ENCODE measurements at regions not wholly inside any gene's neighbourhood (a gene's known extent, or its start where the extent isn't known, plus 50 kb on each side); places are given as distances from the start of the nearest gene placed in this dataset.

GRCh38 chr7:140229591-140230515 is 53.1 kb upstream of the KDM7A start:
- no peaks in the 10 kb centered on the region for H3K9me2 ChIP-seq (replicated peaks; ENCODE audit: low read depth, low read length)
- peaks cover 18% of the 10 kb centered on the region for H3K4me1 ChIP-seq (ENCODE audit: insufficient read depth, low read length, poor library complexity, severe bottlenecking)
- TF ChIP-seq CTCF (conservative IDR thresholded peaks at IDR 0.05; ENCODE audit: low read length) (no peak), EZH2phosphoT487 (IDR thresholded peaks at IDR 0.05; ENCODE audit: borderline replicate concordance) (no peak)
- no peaks in the 10 kb centered on the region for H3K79me2 ChIP-seq (ENCODE audit: insufficient read depth, low read length)
- no peaks in the 10 kb centered on the region for H3K9me3 ChIP-seq (ENCODE audit: insufficient read depth, low read depth, low read length)
- peaks cover 7% of the 10 kb centered on the region for H3K27me3 ChIP-seq (ENCODE audit: insufficient read depth, low read length, poor library complexity, severe bottlenecking)
- peak overlapping the region; percentile 57 for H3K9ac ChIP-seq (ENCODE audit: low read depth, low read length, poor library complexity, severe bottlenecking)
- no peaks in the 10 kb centered on the region for H3K36me3 ChIP-seq (ENCODE audit: insufficient read depth, low read length)
- peak overlapping the region; percentile 82 for H2AFZ ChIP-seq (ENCODE audit: low read length)
- H3K4me2 ChIP-seq (ENCODE audit: low read depth, low read length, poor library complexity, severe bottlenecking), result peak overlapping the region; percentile 98
- no peaks in the 10 kb centered on the region for H4K20me1 ChIP-seq (ENCODE audit: insufficient read depth, low read length, poor library complexity, severe bottlenecking)
- H3K4me3 ChIP-seq (ENCODE audit: low read length, poor library complexity, severe bottlenecking), result peak overlapping the region; percentile 80
- H3F3A ChIP-seq (ENCODE audit: low read depth), result no peaks in the 10 kb centered on the region

GRCh38 chr7:140229101-140229525 is 52.3 kb upstream of the KDM7A start:
- no peaks in the 10 kb centered on the region for H3K9me2 ChIP-seq (replicated peaks; ENCODE audit: low read depth, low read length)
- H3K4me2 ChIP-seq (ENCODE audit: low read depth, low read length, poor library complexity, severe bottlenecking), result peak overlapping the region; percentile 98
- no peaks in the 10 kb centered on the region for H3F3A ChIP-seq (ENCODE audit: low read depth)
- no peaks in the 10 kb centered on the region for H3K36me3 ChIP-seq (ENCODE audit: insufficient read depth, low read length)
- no peaks in the 10 kb centered on the region for H3K9me3 ChIP-seq (ENCODE audit: insufficient read depth, low read depth, low read length)
- no peak overlapping the region for H2AFZ ChIP-seq (ENCODE audit: low read length)
- H3K79me2 ChIP-seq (ENCODE audit: insufficient read depth, low read length), result no peaks in the 10 kb centered on the region
- no peaks in the 10 kb centered on the region for H4K20me1 ChIP-seq (ENCODE audit: insufficient read depth, low read length, poor library complexity, severe bottlenecking)
- H3K9ac ChIP-seq (ENCODE audit: low read depth, low read length, poor library complexity, severe bottlenecking), result no peak overlapping the region
- peak overlapping the region; percentile 80 for H3K4me3 ChIP-seq (ENCODE audit: low read length, poor library complexity, severe bottlenecking)
- H3K4me1 ChIP-seq (ENCODE audit: insufficient read depth, low read length, poor library complexity, severe bottlenecking), result peaks cover 18% of the 10 kb centered on the region
- H3K27me3 ChIP-seq (ENCODE audit: insufficient read depth, low read length, poor library complexity, severe bottlenecking), result peaks cover 7% of the 10 kb centered on the region
- no peak for TF ChIP-seq CTCF (conservative IDR thresholded peaks at IDR 0.05; ENCODE audit: low read length)
- TF ChIP-seq EZH2phosphoT487 (IDR thresholded peaks at IDR 0.05; ENCODE audit: borderline replicate concordance), result no peak
